AG09319 (cell line): ENCODE measurements at regions not wholly inside any gene's neighbourhood (a gene's known extent, or its start where the extent isn't known, plus 50 kb on each side); places are given as distances from the start of the nearest gene placed in this dataset.

Experiments
- DNase-seq: peaks from one replicate; pipeline ENCODE4 v3.0.0-alpha.2; 2010; ENCODE audit warnings: low read depth; ENCODE audit errors: extremely low read depth
- TF ChIP-seq, protein P1 (sequence below): IDR thresholded peaks from 2 replicates; pipeline ENCODE4 v1.5.1; 2011; ENCODE audit warnings: low read depth, mild to moderate bottlenecking, inconsistent platforms, low read length, moderate library complexity

- TF ChIP-seq, protein P1, sequence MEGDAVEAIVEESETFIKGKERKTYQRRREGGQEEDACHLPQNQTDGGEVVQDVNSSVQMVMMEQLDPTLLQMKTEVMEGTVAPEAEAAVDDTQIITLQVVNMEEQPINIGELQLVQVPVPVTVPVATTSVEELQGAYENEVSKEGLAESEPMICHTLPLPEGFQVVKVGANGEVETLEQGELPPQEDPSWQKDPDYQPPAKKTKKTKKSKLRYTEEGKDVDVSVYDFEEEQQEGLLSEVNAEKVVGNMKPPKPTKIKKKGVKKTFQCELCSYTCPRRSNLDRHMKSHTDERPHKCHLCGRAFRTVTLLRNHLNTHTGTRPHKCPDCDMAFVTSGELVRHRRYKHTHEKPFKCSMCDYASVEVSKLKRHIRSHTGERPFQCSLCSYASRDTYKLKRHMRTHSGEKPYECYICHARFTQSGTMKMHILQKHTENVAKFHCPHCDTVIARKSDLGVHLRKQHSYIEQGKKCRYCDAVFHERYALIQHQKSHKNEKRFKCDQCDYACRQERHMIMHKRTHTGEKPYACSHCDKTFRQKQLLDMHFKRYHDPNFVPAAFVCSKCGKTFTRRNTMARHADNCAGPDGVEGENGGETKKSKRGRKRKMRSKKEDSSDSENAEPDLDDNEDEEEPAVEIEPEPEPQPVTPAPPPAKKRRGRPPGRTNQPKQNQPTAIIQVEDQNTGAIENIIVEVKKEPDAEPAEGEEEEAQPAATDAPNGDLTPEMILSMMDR = no peak
- no peak for DNase-seq
Measured at GRCh38 chr2:3927031-3927430, 223.7 kb downstream of the DCDC2C start.

- no peak for DNase-seq
- TF ChIP-seq, protein P1 = no peak
Measured at GRCh38 chr2:3929374-3929773, 226.0 kb downstream of the DCDC2C start.

DNA sequence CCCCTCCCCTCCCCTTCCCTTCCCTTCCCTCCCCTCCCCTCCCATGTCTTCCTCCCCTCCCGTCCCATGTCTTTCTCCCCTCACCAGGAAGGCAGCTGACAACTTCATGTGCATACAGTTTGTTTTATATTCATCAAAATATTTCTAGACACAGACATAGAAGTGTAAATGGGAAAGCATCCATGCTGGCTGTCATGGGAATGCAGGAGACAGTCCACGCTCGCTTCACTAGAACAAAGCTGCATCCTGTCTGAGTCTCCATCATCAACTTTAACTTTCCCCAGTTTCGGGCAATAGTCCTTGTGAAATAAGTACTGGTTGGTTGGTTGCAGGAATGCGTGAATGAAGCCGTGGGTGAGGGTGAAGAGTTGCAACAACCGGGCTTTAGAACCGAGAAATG lies 226.9 kb downstream of the DCDC2C start:
- no peak for DNase-seq
- TF ChIP-seq, protein P1 = no peak

DNA sequence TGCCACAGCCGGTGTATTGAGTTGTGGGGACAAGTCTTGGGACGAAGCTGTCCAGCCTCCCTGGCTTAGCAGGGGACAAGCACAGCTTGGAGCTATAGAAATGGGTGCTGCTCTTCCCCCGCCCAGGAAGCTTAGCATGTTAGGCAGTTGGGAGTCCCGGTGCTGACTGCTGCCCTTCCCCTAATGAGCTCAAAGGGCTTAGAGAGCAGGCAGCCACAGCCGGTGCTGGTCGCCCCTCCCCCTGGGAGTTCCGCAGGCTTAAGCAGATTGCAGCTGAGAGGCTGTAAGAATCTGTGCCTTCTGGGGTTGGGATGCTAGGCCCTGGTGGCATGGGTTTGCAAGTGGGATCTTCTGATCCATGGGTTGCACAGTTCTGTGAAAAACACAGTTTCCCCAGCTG lies 237.3 kb downstream of the DCDC2C start:
- TF ChIP-seq, protein P1 = no peak
- no peak for DNase-seq

DNA sequence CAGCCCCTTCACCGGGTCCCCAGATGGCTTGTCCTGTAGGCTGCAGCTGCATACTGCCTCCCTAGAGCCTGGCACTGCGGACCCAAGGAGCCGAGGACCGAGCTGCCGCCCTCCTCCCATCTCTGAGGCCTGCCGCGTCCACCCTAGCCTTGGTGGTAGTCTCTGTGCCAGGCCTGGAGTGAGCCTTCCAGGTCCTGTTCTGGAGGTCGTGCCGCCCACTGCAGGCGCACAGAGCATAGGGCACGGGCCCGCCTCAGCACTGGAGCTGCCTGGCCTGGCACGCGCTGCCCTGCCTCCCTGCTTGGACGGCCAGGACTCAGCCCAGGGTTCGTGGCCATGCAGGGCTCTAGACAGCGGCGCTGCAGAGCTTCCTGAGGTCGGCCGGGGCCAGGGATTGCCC lies 239.5 kb downstream of the DCDC2C start:
- TF ChIP-seq, protein P1 = no peak
- DNase-seq = no peak

- TF ChIP-seq, protein P1 = no peak
- DNase-seq = no peak
Measured at GRCh38 chr2:3944071-3944470, 240.7 kb downstream of the DCDC2C start.

DNA sequence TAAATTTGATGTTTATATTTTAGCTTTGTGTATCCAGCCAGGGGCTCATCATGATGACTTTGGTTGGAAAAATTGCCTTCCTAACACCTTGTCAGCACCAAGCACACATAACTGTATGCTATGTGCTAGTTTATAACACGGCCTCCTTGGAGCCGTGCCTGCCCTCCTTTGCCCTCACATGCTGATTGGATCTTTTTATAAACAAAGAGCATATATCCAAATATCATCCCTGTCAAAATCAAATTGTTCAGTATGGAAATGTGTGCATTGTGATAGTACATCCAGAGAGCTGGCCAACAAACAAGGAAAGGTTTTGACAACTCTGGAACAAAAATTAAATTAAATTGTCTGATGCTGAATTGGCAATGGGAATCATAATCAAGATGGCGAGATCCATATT lies 241.5 kb downstream of the DCDC2C start:
- no peak for DNase-seq
- TF ChIP-seq, protein P1 = no peak
